Esophagus muscularis mucosa (tissue), 4 donors: ENCODE measurements at regions not wholly inside any gene's neighbourhood (a gene's known extent, or its start where the extent isn't known, plus 50 kb on each side); places are given as distances from the start of the nearest gene placed in this dataset.

ENCODE experiments used
- DNase-seq: peaks from one replicate; pipeline ENCODE4 v3.0.0-alpha.2; 2017; ENCODE audit errors: extremely low spot score
- H3K27ac ChIP-seq, 4 donors: fragments of 200-600 bp; sonication (generic); replicated peaks in 1 of 4; 1 replicate in 3 of 4; 2 replicates in 1 of 4; pipeline ENCODE4 v1.5.1; 2016 to 2019; ENCODE audit warnings: mild to moderate bottlenecking in 1 of 4
- H3K27me3 ChIP-seq, 4 donors: fragments of 200-600 bp; sonication (generic); one replicate each; pipeline versions ENCODE4 v1.5.1 to v1.6.0; 2016 to 2019
- H3K36me3 ChIP-seq, 4 donors: fragments of 200-600 bp; sonication (generic); one replicate each; pipeline ENCODE4 v1.5.1; 2016 to 2019
- H3K4me1 ChIP-seq, 4 donors: fragments of 200-600 bp; sonication (generic); one replicate each; pipeline ENCODE4 v1.5.1; 2016 to 2019
- H3K4me3 ChIP-seq, 4 donors: fragments of 200-600 bp; sonication (generic); 1 replicate in 2 of 4; 2 replicates in 2 of 4; pipeline ENCODE4 v1.5.1; 2016 to 2019; ENCODE audit warnings: mild to moderate bottlenecking in 4 of 4, moderate library complexity in 1 of 4
- H3K9me3 ChIP-seq, 4 donors: fragments of 200-600 bp; sonication (generic); 1 replicate in 3 of 4; 2 replicates in 1 of 4; pipeline ENCODE4 v1.5.1; 2016 to 2019
- CTCF ChIP-seq, 3 experiments: fragments of 200-600 bp in 2 of 3; fragments of 450-650 bp in 1 of 3; sonication (generic) in 2 of 3; IDR thresholded peaks; one replicate each; pipeline ENCODE4 v1.5.1; 2017 to 2019; ENCODE audit warnings: antibody characterized with exemption in 3 of 3, mild to moderate bottlenecking in 2 of 3, moderate library complexity in 1 of 3
- EP300 ChIP-seq: sonication (generic); formaldehyde crosslinking; IDR thresholded peaks from one replicate; pipeline ENCODE4 v1.6.1; 2017; ENCODE audit warnings: antibody characterized with exemption
- POLR2A ChIP-seq: fragments of 450-650 bp; IDR thresholded peaks from one replicate; pipeline ENCODE4 v1.6.1; 2017; ENCODE audit warnings: antibody characterized with exemption, moderate library complexity, mild to moderate bottlenecking, low read depth
- POLR2AphosphoS5 ChIP-seq, 2 donors: sonication (generic); formaldehyde crosslinking; IDR thresholded peaks; one replicate each; pipeline ENCODE4 v1.6.1; 2017; ENCODE audit warnings: antibody characterized with exemption in 2 of 2
- WGBS: methylation state at CpG from one replicate; pipeline ENCODE4 v1.1.5; 2018; 5-methylcytosine and 5-hydroxymethylcytosine counted together
- intact Hi-C: fragments of 100-400 bp; cut with DNase I; formaldehyde crosslinking; loops from one replicate; pipeline ENCODE4 v1.15.1; 2023

GRCh38 chr13:61294467-61295191 lies 121.0 kb downstream of the PCDH20 start:
- 88% methylated on average over 2 of the region's 2 CpGs for WGBS
- intact Hi-C loops = no loop called here
- Histone ChIP-seq H3K27ac (no peak overlapping the region), H3K4me3 (no peak overlapping the region), H3K36me3 (no peaks in the 10 kb centered on the region), H3K9me3 (peaks cover 0 to 3% (median 0%) of the 10 kb centered on the region in 4 donors), H3K4me1 (no peaks in the 10 kb centered on the region), H3K27me3 (no peaks in the 10 kb centered on the region)
- TF ChIP-seq CTCF (IDR thresholded peaks at IDR 0.05) = no peak
- TF ChIP-seq POLR2AphosphoS5 (IDR thresholded peaks at IDR 0.05) = no peak
- no peak for TF ChIP-seq POLR2A
- no peak for TF ChIP-seq EP300
- no peak for DNase-seq

GRCh38 chr13:61286148-61286745 lies 129.4 kb downstream of the PCDH20 start:
- Histone ChIP-seq H3K27me3 (no peaks in the 10 kb centered on the region), H3K9me3 (no peaks in the 10 kb centered on the region), H3K4me1 (peaks cover 0 to 6% (median 0%) of the 10 kb centered on the region in 4 donors), H3K27ac (no peak overlapping the region), H3K4me3 (no peak overlapping the region), H3K36me3 (no peaks in the 10 kb centered on the region)
- DNase-seq = no peak
- 79% methylated on average over 4 of the region's 4 CpGs for WGBS
- intact Hi-C loops = no loop called here
- TF ChIP-seq EP300 = no peak
- no peak for TF ChIP-seq POLR2A
- TF ChIP-seq POLR2AphosphoS5 (IDR thresholded peaks at IDR 0.05) = no peak

GRCh38 chr13:61277586-61278276 lies 137.9 kb downstream of the PCDH20 start:
- no peaks in the 10 kb centered on the region for H3K36me3 ChIP-seq
- WGBS = 80% methylated on average over 5 of the region's 5 CpGs
- no peak overlapping the region for H3K4me3 ChIP-seq
- intact Hi-C loops = no loop called here
- H3K9me3 ChIP-seq = no peaks in the 10 kb centered on the region
- no peaks in the 10 kb centered on the region for H3K27me3 ChIP-seq
- no peak for DNase-seq
- no peak overlapping the region for H3K27ac ChIP-seq
- H3K4me1 ChIP-seq = no peaks in the 10 kb centered on the region
- TF ChIP-seq CTCF (IDR thresholded peaks at IDR 0.05) (no peak), EP300 (no peak), POLR2A (no peak), POLR2AphosphoS5 (IDR thresholded peaks at IDR 0.05) (no peak)

- Histone ChIP-seq H3K36me3 (no peaks in the 10 kb centered on the region), H3K27ac (no peak overlapping the region), H3K9me3 (no peaks in the 10 kb centered on the region), H3K4me1 (no peaks in the 10 kb centered on the region), H3K27me3 (no peaks in the 10 kb centered on the region), H3K4me3 (no peak overlapping the region)
- no peak for DNase-seq
- intact Hi-C loops = no loop called here
- TF ChIP-seq EP300 (no peak), POLR2A (no peak), CTCF (IDR thresholded peaks at IDR 0.05) (no peak), POLR2AphosphoS5 (IDR thresholded peaks at IDR 0.05) (no peak)
- WGBS = 92% methylated on average over 1 of the region's 1 CpG
Observed at GRCh38 chr13:61277088-61277487, 138.6 kb downstream of the PCDH20 start.

- TF ChIP-seq POLR2AphosphoS5 (IDR thresholded peaks at IDR 0.05) = no peak
- no peak for TF ChIP-seq CTCF (IDR thresholded peaks at IDR 0.05)
- TF ChIP-seq POLR2A = no peak
- Histone ChIP-seq H3K9me3 (no peaks in the 10 kb centered on the region), H3K4me3 (no peak overlapping the region), H3K4me1 (no peaks in the 10 kb centered on the region), H3K27me3 (no peaks in the 10 kb centered on the region), H3K36me3 (no peaks in the 10 kb centered on the region), H3K27ac (no peak overlapping the region)
- no peak for DNase-seq
- 84% methylated on average over 2 of the region's 2 CpGs for WGBS
- intact Hi-C loops = no loop called here
Observed at GRCh38 chr13:61276401-61276800, 139.2 kb downstream of the PCDH20 start.
